ENCODE measurements at regions not wholly inside any gene's neighbourhood (a gene's known extent, or its start where the extent isn't known, plus 50 kb on each side); places are given as distances from the start of the nearest gene placed in this dataset.

- Histone ChIP-seq H3K27me3 (ENCODE audit: control insufficient read depth in 3 of 3, insufficient read depth in 3 of 3, low read depth in 1 of 3, low read length in 3 of 3) (no peaks in the 10 kb centered on the region), H3K79me1 (ENCODE audit: low read depth, low read length) (no peaks in the 10 kb centered on the region), H4K8ac (ENCODE audit: low read depth, low read length) (no peak overlapping the region), H4K91ac (ENCODE audit: low read depth, low read length, poor library complexity) (no peak overlapping the region), H3K4ac (ENCODE audit: low read length) (no peak overlapping the region), H2AK5ac (ENCODE audit: low read depth, low read length) (no peak overlapping the region), H3K14ac (ENCODE audit: low read length) (no peak overlapping the region), H2BK120ac (ENCODE audit: low read depth, low read length) (no peak overlapping the region), H2AFZ (ENCODE audit: low read length) (no peak overlapping the region), H3K9ac (ENCODE audit: low read depth, low read length, poor library complexity) (no peak overlapping the region), H3K4me1 (ENCODE audit: control insufficient read depth in 2 of 2, insufficient read depth in 1 of 2, low read depth in 1 of 2, low read length in 2 of 2) (no peaks in the 10 kb centered on the region), H3K27ac (replicated peaks; ENCODE audit: low read length) (no peak overlapping the region), H3K23ac (ENCODE audit: low read depth, low read length, poor library complexity) (no peak overlapping the region), H2BK5ac (ENCODE audit: low read length) (no peak overlapping the region), H3K4me2 (ENCODE audit: insufficient read depth, low read length, poor library complexity, severe bottlenecking) (no peak overlapping the region), H3K36me3 (replicated peaks in 1 of 2; ENCODE audit: control insufficient read depth in 2 of 2, insufficient read depth in 2 of 2, low read length in 2 of 2) (no peaks in the 10 kb centered on the region), H3K4me3 (ENCODE audit: low read length in 2 of 2) (no peak overlapping the region), H3K9me3 (replicated peaks in 1 of 2; ENCODE audit: control insufficient read depth in 2 of 2, insufficient read depth in 1 of 2, low read depth in 1 of 2, low read length in 2 of 2) (no peaks in the 10 kb centered on the region), H2BK12ac (ENCODE audit: low read length) (no peak overlapping the region), H3K18ac (ENCODE audit: low read length) (no peak overlapping the region), H2BK15ac (ENCODE audit: low read length) (no peak overlapping the region)
- DNase-seq (ENCODE audit: low spot score) = no peak
- no CpG with 5 or more reads among the region's 2 CpGs for WGBS, 2 donors (ENCODE audit: extremely low coverage in 2 of 2, insufficient read length in 2 of 2, insufficient replicate concordance in 1 of 2)
Measured at GRCh38 chr2:13942111-13942510, 690.4 kb upstream of the LRATD1 start.

- H2BK120ac ChIP-seq (ENCODE audit: low read depth, low read length) = no peak overlapping the region
- no peak overlapping the region for H2BK12ac ChIP-seq (ENCODE audit: low read length)
- H3K4me1 ChIP-seq (ENCODE audit: control insufficient read depth in 2 of 2, insufficient read depth in 1 of 2, low read depth in 1 of 2, low read length in 2 of 2) = no peaks in the 10 kb centered on the region
- H3K9me3 ChIP-seq (replicated peaks in 1 of 2; ENCODE audit: control insufficient read depth in 2 of 2, insufficient read depth in 1 of 2, low read depth in 1 of 2, low read length in 2 of 2) = no peaks in the 10 kb centered on the region
- H3K79me1 ChIP-seq (ENCODE audit: low read depth, low read length) = no peaks in the 10 kb centered on the region
- H2BK15ac ChIP-seq (ENCODE audit: low read length) = no peak overlapping the region
- no peak overlapping the region for H3K4me3 ChIP-seq (ENCODE audit: low read length in 2 of 2)
- H2AFZ ChIP-seq (ENCODE audit: low read length) = no peak overlapping the region
- H4K91ac ChIP-seq (ENCODE audit: low read depth, low read length, poor library complexity) = no peak overlapping the region
- no peaks in the 10 kb centered on the region for H3K27me3 ChIP-seq (ENCODE audit: control insufficient read depth in 3 of 3, insufficient read depth in 3 of 3, low read depth in 1 of 3, low read length in 3 of 3)
- H4K8ac ChIP-seq (ENCODE audit: low read depth, low read length) = no peak overlapping the region
- no peak overlapping the region for H3K4ac ChIP-seq (ENCODE audit: low read length)
- H3K18ac ChIP-seq (ENCODE audit: low read length) = no peak overlapping the region
- no peak overlapping the region for H3K4me2 ChIP-seq (ENCODE audit: insufficient read depth, low read length, poor library complexity, severe bottlenecking)
- no peak overlapping the region for H3K27ac ChIP-seq (replicated peaks; ENCODE audit: low read length)
- no peak overlapping the region for H2BK5ac ChIP-seq (ENCODE audit: low read length)
- no CpG with 5 or more reads among the region's 2 CpGs for WGBS, 2 donors (ENCODE audit: extremely low coverage in 2 of 2, insufficient read length in 2 of 2, insufficient replicate concordance in 1 of 2)
- no peak for DNase-seq (ENCODE audit: low spot score)
- H3K36me3 ChIP-seq (replicated peaks in 1 of 2; ENCODE audit: control insufficient read depth in 2 of 2, insufficient read depth in 2 of 2, low read length in 2 of 2) = no peaks in the 10 kb centered on the region
- H3K9ac ChIP-seq (ENCODE audit: low read depth, low read length, poor library complexity) = no peak overlapping the region
- no peak overlapping the region for H3K14ac ChIP-seq (ENCODE audit: low read length)
- no peak overlapping the region for H3K23ac ChIP-seq (ENCODE audit: low read depth, low read length, poor library complexity)
- no peak overlapping the region for H2AK5ac ChIP-seq (ENCODE audit: low read depth, low read length)
Measured at GRCh38 chr2:13950761-13951160, 681.8 kb upstream of the LRATD1 start.

GRCh38 chr2:13968811-13969210, 663.7 kb upstream of the LRATD1 start:
- Histone ChIP-seq H2BK5ac (ENCODE audit: low read length) (no peak overlapping the region), H3K79me1 (ENCODE audit: low read depth, low read length) (no peaks in the 10 kb centered on the region), H4K91ac (ENCODE audit: low read depth, low read length, poor library complexity) (no peak overlapping the region), H2BK12ac (ENCODE audit: low read length) (no peak overlapping the region), H3K36me3 (replicated peaks in 1 of 2; ENCODE audit: control insufficient read depth in 2 of 2, insufficient read depth in 2 of 2, low read length in 2 of 2) (no peaks in the 10 kb centered on the region), H3K27ac (replicated peaks; ENCODE audit: low read length) (no peak overlapping the region), H4K8ac (ENCODE audit: low read depth, low read length) (no peak overlapping the region), H3K4me3 (ENCODE audit: low read length in 2 of 2) (no peak overlapping the region), H3K4ac (ENCODE audit: low read length) (no peak overlapping the region), H2AK5ac (ENCODE audit: low read depth, low read length) (no peak overlapping the region), H2BK15ac (ENCODE audit: low read length) (no peak overlapping the region), H2BK120ac (ENCODE audit: low read depth, low read length) (no peak overlapping the region), H3K27me3 (ENCODE audit: control insufficient read depth in 3 of 3, insufficient read depth in 3 of 3, low read depth in 1 of 3, low read length in 3 of 3) (no peaks in the 10 kb centered on the region), H2AFZ (ENCODE audit: low read length) (peak overlapping the region; percentile 17), H3K9ac (ENCODE audit: low read depth, low read length, poor library complexity) (no peak overlapping the region), H3K4me1 (ENCODE audit: control insufficient read depth in 2 of 2, insufficient read depth in 1 of 2, low read depth in 1 of 2, low read length in 2 of 2) (no peaks in the 10 kb centered on the region), H3K23ac (ENCODE audit: low read depth, low read length, poor library complexity) (no peak overlapping the region), H3K9me3 (replicated peaks in 1 of 2; ENCODE audit: control insufficient read depth in 2 of 2, insufficient read depth in 1 of 2, low read depth in 1 of 2, low read length in 2 of 2) (no peaks in the 10 kb centered on the region), H3K18ac (ENCODE audit: low read length) (no peak overlapping the region), H3K4me2 (ENCODE audit: insufficient read depth, low read length, poor library complexity, severe bottlenecking) (no peak overlapping the region), H3K14ac (ENCODE audit: low read length) (no peak overlapping the region)
- no peak for DNase-seq (ENCODE audit: low spot score)
- WGBS, 2 donors (ENCODE audit: extremely low coverage in 2 of 2, insufficient read length in 2 of 2, insufficient replicate concordance in 1 of 2) = 100% methylated on average over 1 of the region's 2 CpGs; no CpG with 5 or more reads in 1 of the 2 donors

GRCh38 chr2:13986119-13986720, 646.3 kb upstream of the LRATD1 start:
- no peak overlapping the region for H2AK5ac ChIP-seq (ENCODE audit: low read depth, low read length)
- H3K4me1 ChIP-seq (ENCODE audit: control insufficient read depth in 2 of 2, insufficient read depth in 1 of 2, low read depth in 1 of 2, low read length in 2 of 2) = no peaks in the 10 kb centered on the region
- no peaks in the 10 kb centered on the region for H3K27me3 ChIP-seq (ENCODE audit: control insufficient read depth in 3 of 3, insufficient read depth in 3 of 3, low read depth in 1 of 3, low read length in 3 of 3)
- no peak overlapping the region for H2BK5ac ChIP-seq (ENCODE audit: low read length)
- no peak overlapping the region for H4K8ac ChIP-seq (ENCODE audit: low read depth, low read length)
- H2AFZ ChIP-seq (ENCODE audit: low read length) = no peak overlapping the region
- no peak overlapping the region for H3K14ac ChIP-seq (ENCODE audit: low read length)
- H3K9ac ChIP-seq (ENCODE audit: low read depth, low read length, poor library complexity) = no peak overlapping the region
- DNase-seq (ENCODE audit: low spot score) = no peak
- no peak overlapping the region for H3K23ac ChIP-seq (ENCODE audit: low read depth, low read length, poor library complexity)
- no peaks in the 10 kb centered on the region for H3K36me3 ChIP-seq (replicated peaks in 1 of 2; ENCODE audit: control insufficient read depth in 2 of 2, insufficient read depth in 2 of 2, low read length in 2 of 2)
- no peaks in the 10 kb centered on the region for H3K79me1 ChIP-seq (ENCODE audit: low read depth, low read length)
- no peak overlapping the region for H3K4me3 ChIP-seq (ENCODE audit: low read length in 2 of 2)
- H3K4me2 ChIP-seq (ENCODE audit: insufficient read depth, low read length, poor library complexity, severe bottlenecking) = no peak overlapping the region
- H3K4ac ChIP-seq (ENCODE audit: low read length) = no peak overlapping the region
- H2BK15ac ChIP-seq (ENCODE audit: low read length) = no peak overlapping the region
- no peak overlapping the region for H4K91ac ChIP-seq (ENCODE audit: low read depth, low read length, poor library complexity)
- H3K27ac ChIP-seq (replicated peaks; ENCODE audit: low read length) = no peak overlapping the region
- no peak overlapping the region for H2BK12ac ChIP-seq (ENCODE audit: low read length)
- no peak overlapping the region for H2BK120ac ChIP-seq (ENCODE audit: low read depth, low read length)
- no peaks in the 10 kb centered on the region for H3K9me3 ChIP-seq (replicated peaks in 1 of 2; ENCODE audit: control insufficient read depth in 2 of 2, insufficient read depth in 1 of 2, low read depth in 1 of 2, low read length in 2 of 2)
- H3K18ac ChIP-seq (ENCODE audit: low read length) = no peak overlapping the region
- 100% methylated on average over 2 of the region's 8 CpGs; no CpG with 5 or more reads in 1 of the 2 donors for WGBS, 2 donors (ENCODE audit: extremely low coverage in 2 of 2, insufficient read length in 2 of 2, insufficient replicate concordance in 1 of 2)

All from neuronal stem cell (in vitro differentiated cells).